ENCODE measurements at regions not wholly inside any gene's neighbourhood (a gene's known extent, or its start where the extent isn't known, plus 50 kb on each side); places are given as distances from the start of the nearest gene placed in this dataset.

DNA sequence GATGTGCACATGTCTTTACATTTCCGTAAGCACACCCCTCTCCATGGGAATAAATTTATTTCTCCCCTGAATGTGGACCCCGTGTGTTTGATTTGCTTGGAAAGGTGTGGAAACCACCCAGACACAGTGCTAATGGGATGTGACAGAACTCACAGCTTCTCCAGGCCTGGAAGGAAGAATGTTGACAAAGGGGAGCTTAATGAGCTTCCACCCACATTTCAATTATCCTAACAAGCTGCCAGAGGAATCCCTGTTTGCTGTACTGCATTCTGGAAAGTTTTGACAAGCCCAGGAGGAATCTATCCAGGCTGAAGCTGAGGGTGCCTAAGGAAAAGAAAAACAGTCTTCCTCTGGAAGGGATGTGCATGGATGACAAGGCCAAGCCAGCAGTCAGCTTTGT is 51.2 kb upstream of the CCDC60 start:
- no peaks in the 10 kb centered on the region for H3K36me3 ChIP-seq (ENCODE audit: control insufficient read depth, insufficient read depth, low read length)
- H3K9ac ChIP-seq (ENCODE audit: low read length) = no peak overlapping the region
- no peak overlapping the region for H3K27ac ChIP-seq (ENCODE audit: low read depth, low read length)
- no peak overlapping the region for H3K4me3 ChIP-seq (ENCODE audit: low read length)
- H3K4me1 ChIP-seq (ENCODE audit: control insufficient read depth, insufficient read depth, low read length) = no peaks in the 10 kb centered on the region
- H3K27me3 ChIP-seq (ENCODE audit: control insufficient read depth, insufficient read depth, low read length) = no peaks in the 10 kb centered on the region

All from rectal smooth muscle tissue (tissue), 1 donor.